Breast epithelium (tissue), 3 donors: ENCODE measurements at regions not wholly inside any gene's neighbourhood (a gene's known extent, or its start where the extent isn't known, plus 50 kb on each side); places are given as distances from the start of the nearest gene placed in this dataset.

Experiments used
- CTCF ChIP-seq, 3 donors: fragments of 450-650 bp; IDR thresholded peaks; one replicate each; pipeline ENCODE4 v1.5.1; 2016 to 2017; ENCODE audit warnings: antibody characterized with exemption in 3 of 3, mild to moderate bottlenecking in 3 of 3, moderate library complexity in 3 of 3
- POLR2A ChIP-seq: fragments of 450-650 bp; IDR thresholded peaks from one replicate; pipeline ENCODE4 v1.6.1; 2016; ENCODE audit warnings: antibody characterized with exemption, mild to moderate bottlenecking, moderate library complexity
- POLR2AphosphoS5 ChIP-seq, 3 donors: sonication (generic); formaldehyde crosslinking; IDR thresholded peaks; one replicate each; pipeline ENCODE4 v1.6.1; 2017; ENCODE audit warnings: antibody characterized with exemption in 3 of 3

GRCh38 chr11:38060136-38060535 is 1462.1 kb upstream of the RAG2 start:
- TF ChIP-seq POLR2AphosphoS5 (IDR thresholded peaks at IDR 0.05) (no peak), CTCF (IDR thresholded peaks at IDR 0.05) (no peak), POLR2A (no peak)
